Esophagus muscularis mucosa (tissue), 2 donors: ENCODE measurements at regions not wholly inside any gene's neighbourhood (a gene's known extent, or its start where the extent isn't known, plus 50 kb on each side); places are given as distances from the start of the nearest gene placed in this dataset.

Experiments
- EP300 ChIP-seq: sonication (generic); formaldehyde crosslinking; IDR thresholded peaks from one replicate; pipeline ENCODE4 v1.6.1; 2017; ENCODE audit warnings: antibody characterized with exemption
- POLR2A ChIP-seq: fragments of 450-650 bp; IDR thresholded peaks from one replicate; pipeline ENCODE4 v1.6.1; 2017; ENCODE audit warnings: antibody characterized with exemption, moderate library complexity, mild to moderate bottlenecking, low read depth

- no peak for TF ChIP-seq EP300
- TF ChIP-seq POLR2A: no peak
Observed at GRCh38 chr5:67478337-67478736, 281.7 kb upstream of the CD180 start.
